K562 (cell line): ENCODE measurements at regions not wholly inside any gene's neighbourhood (a gene's known extent, or its start where the extent isn't known, plus 50 kb on each side); places are given as distances from the start of the nearest gene placed in this dataset.

Experiments
- ATAC-seq: fragments of 200-7000 bp; cut with Tn5 transposase; 3 replicates; pipeline ENCODE4 v1.9.1; 2020; ENCODE audit warnings: moderate library complexity
- BruUV-seq: library from RNA; stranded (reverse); fragments of 400-500 nt; replicated peaks from 2 replicates; lab custom pipeline; 2021; lab: Mats Ljungman, UMichigan
- CTCF ChIA-PET: fragments of 300-600 bp; formaldehyde crosslinking; extraction: SDS; loops from one replicate; lab custom pipeline; 2021; ENCODE audit warnings: low intra/inter-chr PET ratio; lab: Yijun Ruan, JAX
- POLR2A ChIA-PET: fragments of 300-600, 350-650 bp; sonication (Branson Sonifier 250); formaldehyde crosslinking; extraction: SDS; loops from one replicate; lab custom pipeline; 2021; ENCODE audit warnings: antibody characterized with exemption, inconsistent platforms; lab: Yijun Ruan, JAX
- DNase-seq, 4 experiments: peaks; one replicate each; pipeline versions ENCODE4 v3.0.0 to v3.0.0-alpha.2; 2011 to 2018; ENCODE audit warnings: low spot score in 3 of 4, mixed read lengths in 3 of 4; ENCODE audit errors: extremely low read depth in 1 of 4
- FAIRE-seq: peaks from 2 replicates; lab custom pipeline; 2011; peaks lifted over from hg19 to GRCh38; lab: Jason Lieb, UNC
- H2AFZ ChIP-seq: 2 replicates; pipeline ENCODE4 v1.6.0; 2011; ENCODE audit warnings: low read depth, low read length, control low read depth, inconsistent platforms
- H3K27ac ChIP-seq: fragments of 200-600 bp; 3 replicates; pipeline ENCODE4 v1.8.0; 2011; ENCODE audit warnings: low read depth, mild to moderate bottlenecking, control low read depth, inconsistent platforms, low read length, moderate library complexity, mixed read lengths; ENCODE audit errors: extremely low read depth
- H3K27me3 ChIP-seq, 2 experiments: fragments of 300-600 bp in 1 of 2; 2 replicates in 1 of 2; 3 replicates in 1 of 2; pipeline versions ENCODE4 v1.6.0 to v1.8.0; 2011; ENCODE audit warnings: inconsistent platforms in 2 of 2, low read length in 2 of 2, mild to moderate bottlenecking in 1 of 2, mixed read lengths in 1 of 2, moderate library complexity in 1 of 2; ENCODE audit not compliant: control insufficient read depth in 2 of 2, insufficient read depth in 2 of 2
- H3K36me3 ChIP-seq: fragments of 300-600 bp; 3 replicates; pipeline ENCODE4 v1.8.0; 2011; ENCODE audit warnings: mild to moderate bottlenecking, low read length, inconsistent platforms; ENCODE audit not compliant: control insufficient read depth, insufficient read depth
- H3K4me1 ChIP-seq, 2 experiments: fragments of 200-600 bp in 1 of 2; replicated peaks in 1 of 2; 2 replicates in 1 of 2; 3 replicates in 1 of 2; pipeline versions ENCODE4 v1.5.1 to v1.8.0; 2011; ENCODE audit warnings: inconsistent platforms in 2 of 2, low read length in 2 of 2, mild to moderate bottlenecking in 1 of 2, mixed read lengths in 1 of 2, moderate library complexity in 1 of 2; ENCODE audit not compliant: control insufficient read depth in 2 of 2, insufficient read depth in 2 of 2
- H3K4me2 ChIP-seq: 2 replicates; pipeline ENCODE4 v1.6.1; 2011; ENCODE audit warnings: low read length, control low read depth, inconsistent platforms, mixed read lengths; ENCODE audit not compliant: insufficient read depth
- H3K4me3 ChIP-seq: fragments of 200-600 bp; sonication (generic), shearing (Covaris generic); 2 replicates; pipeline ENCODE4 v1.5.1; 2016; ENCODE audit warnings: control low read depth, inconsistent platforms
- H3K79me2 ChIP-seq: fragments of 200-600 bp; 3 replicates; pipeline ENCODE4 v1.8.0; 2011; ENCODE audit warnings: low read length, inconsistent platforms; ENCODE audit not compliant: control insufficient read depth, insufficient read depth
- H3K9ac ChIP-seq, 2 experiments: 2 replicates each; pipeline versions ENCODE4 v1.6.0 to v1.6.1; 2011; ENCODE audit warnings: low read depth in 2 of 2, low read length in 2 of 2, control low read depth in 1 of 2, inconsistent platforms in 1 of 2, mild to moderate bottlenecking in 1 of 2, mixed read lengths in 1 of 2; ENCODE audit not compliant: insufficient read depth in 1 of 2
- H3K9me1 ChIP-seq: one replicate; pipeline ENCODE4 v1.6.0; 2011; ENCODE audit warnings: inconsistent platforms, mild to moderate bottlenecking, low read length, moderate library complexity; ENCODE audit not compliant: control insufficient read depth, insufficient read depth
- H3K9me3 ChIP-seq: replicated peaks from 2 replicates; pipeline ENCODE4 v1.5.1; 2011; ENCODE audit warnings: low read depth, low read length, inconsistent platforms; ENCODE audit not compliant: control insufficient read depth, insufficient read depth
- H4K20me1 ChIP-seq: replicated peaks from 2 replicates; pipeline ENCODE4 v1.6.1; 2011; ENCODE audit warnings: low read length, inconsistent platforms, mixed read lengths; ENCODE audit not compliant: control insufficient read depth, insufficient read depth
- BDP1 ChIP-seq: IDR thresholded peaks from 3 replicates; pipeline ENCODE4 v1.6.1; 2011; ENCODE audit not compliant: insufficient read length, insufficient read depth
- CREB3L1 ChIP-seq: fragments of 450-650 bp; IDR thresholded peaks from 2 replicates; pipeline ENCODE4 v1.6.1; 2014; ENCODE audit warnings: low read depth, mild to moderate bottlenecking, moderate library complexity, borderline replicate concordance
- ELK1 ChIP-seq: sonication (generic); formaldehyde crosslinking; IDR thresholded peaks from 2 replicates; pipeline ENCODE4 v1.8.1; 2022; ENCODE audit warnings: missing genetic modification reagents
- FIP1L1 ChIP-seq: fragments of 200-400 bp; formaldehyde crosslinking; IDR thresholded peaks from 2 replicates; pipeline ENCODE4 v1.6.1; 2018; ENCODE audit warnings: mild to moderate bottlenecking, low read depth, low read length; ENCODE audit not compliant: poor library complexity, severe bottlenecking
- ID3 ChIP-seq, 2 experiments: fragments of 250-450 bp in 1 of 2; fragments of 450-650 bp in 1 of 2; sonication (Bioruptor Pico) in 1 of 2; IDR thresholded peaks; 2 replicates each; pipeline versions ENCODE4 v1.6.1 to v1.8.0; 2016 to 2021; ENCODE audit warnings: mild to moderate bottlenecking in 2 of 2, moderate library complexity in 2 of 2, missing compliant biosample characterization in 1 of 2, missing genetic modification characterization in 1 of 2
- LEF1 ChIP-seq: fragments of 450-650 bp; IDR thresholded peaks from 2 replicates; pipeline ENCODE4 v1.6.1; 2016; ENCODE audit warnings: mild to moderate bottlenecking
- NFYB ChIP-seq: IDR thresholded peaks from 2 replicates; pipeline ENCODE4 v1.6.1; 2011; ENCODE audit warnings: mild to moderate bottlenecking, moderate library complexity; ENCODE audit not compliant: insufficient read length; ENCODE audit errors: extremely low read depth
- THRB ChIP-seq: fragments of 450-650 bp; formaldehyde crosslinking; conservative IDR thresholded peaks from 2 replicates; pipeline ENCODE4 v1.4.0; 2022; ENCODE audit warnings: mild to moderate bottlenecking, missing genetic modification characterization
- TRIM24 ChIP-seq, 2 experiments: fragments of 450-650 bp; IDR thresholded peaks; 2 replicates each; pipeline ENCODE4 v1.6.1; 2016
- ZNF316 ChIP-seq: fragments of 450-650 bp; IDR thresholded peaks from 2 replicates; pipeline ENCODE4 v1.6.1; 2016
- WGBS: fragments of 100-300 bp; shearing (Covaris generic); methylation state at CpG from one replicate; pipeline ENCODE4 v1.1.6; 2016; ENCODE audit warnings: low coverage, mixed read lengths; ENCODE audit not compliant: insufficient coverage; ENCODE audit errors: missing lambda C conversion rate; 5-methylcytosine and 5-hydroxymethylcytosine counted together
- in situ Hi-C: fragments of 300-500 bp; cut with MboI; formaldehyde crosslinking; loops from 4 replicates; pipeline ENCODE4 v1.15.0; 2018; ENCODE audit warnings: inconsistent platforms, mixed read lengths
- intact Hi-C: fragments of 100-400 bp; cut with micrococcal nuclease; formaldehyde crosslinking; loops from 2 replicates; pipeline ENCODE4 v1.14.2; 2022
- TF ChIP-seq, protein P1 (sequence below), 2 experiments: IDR thresholded peaks; 2 replicates each; pipeline ENCODE4 v1.6.1; 2011; ENCODE audit warnings: borderline replicate concordance in 1 of 2, control low read depth in 1 of 2, low read depth in 1 of 2, low read length in 1 of 2, mild to moderate bottlenecking in 1 of 2, mixed read lengths in 1 of 2, moderate library complexity in 1 of 2; ENCODE audit not compliant: insufficient read depth in 1 of 2, insufficient read length in 1 of 2, poor library complexity in 1 of 2, severe bottlenecking in 1 of 2; ENCODE audit errors: extremely low read depth in 1 of 2

DNA sequence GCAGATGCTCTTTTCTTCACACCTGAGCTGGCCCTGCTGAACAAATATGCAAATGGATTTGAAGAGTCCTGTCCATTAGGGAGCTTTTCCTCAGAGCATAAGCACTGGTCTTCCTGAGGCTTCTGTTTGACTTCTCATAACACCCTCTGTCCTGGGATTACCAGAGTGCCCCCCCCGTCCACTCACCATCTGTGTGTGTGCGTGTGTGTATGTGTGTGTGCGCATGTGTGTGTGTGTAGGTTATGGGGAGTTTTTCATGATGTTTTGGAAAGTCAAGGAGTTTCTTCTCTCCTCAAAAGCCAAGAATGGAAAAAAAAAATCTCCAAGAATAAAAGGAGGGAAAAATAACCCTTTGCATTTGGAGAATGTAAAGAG, 57.7 kb upstream of the COMTD1 start (continued):
- TF ChIP-seq FIP1L1 (no peak), BDP1 (no peak), CREB3L1 (no peak), ELK1 (CRISPR knock-in tag) (no peak), LEF1 (no peak)

DNA sequence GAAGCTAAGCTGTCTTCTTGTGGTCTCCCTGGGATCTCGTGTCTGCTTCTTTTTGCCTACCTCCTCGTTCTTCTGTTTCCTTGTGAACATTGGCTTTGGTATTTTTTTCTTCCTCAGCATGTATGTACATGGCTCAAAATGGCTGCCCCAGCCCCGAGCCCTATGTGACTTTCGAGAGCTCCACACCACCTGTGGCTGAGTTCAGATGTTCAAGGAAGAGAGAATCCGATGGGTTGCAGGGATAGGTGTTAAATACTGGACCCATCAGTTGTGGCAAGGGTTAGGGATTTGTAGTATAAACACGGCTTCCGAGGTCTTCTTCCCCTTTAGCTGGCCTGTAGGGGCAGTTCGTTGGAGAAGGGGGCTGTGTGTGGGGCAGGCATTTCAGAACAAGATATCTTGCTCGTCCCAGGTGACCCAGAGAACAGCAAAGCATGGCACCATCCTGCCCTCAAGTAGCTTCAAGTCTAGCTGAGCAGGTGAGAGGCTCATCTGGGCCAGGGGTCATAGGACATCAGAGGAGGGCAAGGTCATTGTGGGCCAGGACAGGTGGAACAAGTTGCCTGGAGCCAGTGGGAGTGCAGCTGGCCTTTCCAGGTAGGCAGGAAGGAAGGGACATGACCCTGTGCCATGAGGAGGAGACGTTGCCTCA, 57.2 kb upstream of the COMTD1 start:
- Histone ChIP-seq H4K20me1 (no peaks in the 10 kb centered on the region), H3K4me1 (peaks cover 11 to 21% of the 10 kb centered on the region in 2 experiments), H3K4me2 (no peak overlapping the region), H3K9me3 (no peaks in the 10 kb centered on the region), H3K9me1 (no peaks in the 10 kb centered on the region), H2AFZ (no peak overlapping the region), H3K27me3 (peaks cover 19 to 46% of the 10 kb centered on the region in 2 experiments), H3K9ac (no peak overlapping the region), H3K4me3 (no peak overlapping the region), H3K79me2 (no peaks in the 10 kb centered on the region), H3K27ac (no peak overlapping the region), H3K36me3 (no peaks in the 10 kb centered on the region)
- FAIRE-seq (no peak), DNase-seq (no peak), ATAC-seq (no peak)
- ChIA-PET CTCF (no interaction called here), POLR2A (interaction anchor here (0.7 kb wide), 1 partner anchor 55 kb away, joined by 3 read pairs; no protein-coding TSS in a partner anchor)
- in situ Hi-C loops: no loop called here
- WGBS: 5% methylated on average over 10 of the region's 10 CpGs
- TF ChIP-seq, protein P1, sequence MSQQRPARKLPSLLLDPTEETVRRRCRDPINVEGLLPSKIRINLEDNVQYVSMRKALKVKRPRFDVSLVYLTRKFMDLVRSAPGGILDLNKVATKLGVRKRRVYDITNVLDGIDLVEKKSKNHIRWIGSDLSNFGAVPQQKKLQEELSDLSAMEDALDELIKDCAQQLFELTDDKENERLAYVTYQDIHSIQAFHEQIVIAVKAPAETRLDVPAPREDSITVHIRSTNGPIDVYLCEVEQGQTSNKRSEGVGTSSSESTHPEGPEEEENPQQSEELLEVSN (IDR thresholded peaks at IDR 0.05; ENCODE audit: borderline replicate concordance in 1 of 2, extremely low read depth in 1 of 2, insufficient read depth in 1 of 2, insufficient read length in 1 of 2, low read depth in 1 of 2, low read length in 1 of 2, poor library complexity in 1 of 2, severe bottlenecking in 1 of 2): peak in 1 of 2 experiments; percentile 6
- TF ChIP-seq NFYB (no peak), ID3 (CRISPR knock-in tag; IDR thresholded peaks at IDR 0.05) (no peak), ID3 (tag; IDR thresholded peaks at IDR 0.05) (no peak), ZNF316 (peak; percentile 73), TRIM24 (IDR thresholded peaks at IDR 0.05) (0 out of 4 replicates have a peak, but pooled peaks of 1 of the 2 experiments have one; percentile 19), THRB (CRISPR knock-in tag) (no peak)
- no TSS peak for BruUV-seq
- intact Hi-C loops: no loop called here
